WTC11 (cell line): ENCODE measurements at regions not wholly inside any gene's neighbourhood (a gene's known extent, or its start where the extent isn't known, plus 50 kb on each side); places are given as distances from the start of the nearest gene placed in this dataset.

Experiments used
- ATAC-seq: fragments of 200-7000 bp; cut with Tn5 transposase; 2 replicates; pipeline ENCODE4 v1.10.0; 2021; ENCODE audit warnings: mild to moderate bottlenecking, moderate library complexity
- CTCF ChIA-PET: fragments of 300-600 bp; sonication (Branson Sonifier 250); formaldehyde crosslinking; loops from one replicate; lab custom pipeline; 2021; ENCODE audit warnings: antibody characterized with exemption; lab: Charles Lee
- POLR2A ChIA-PET: fragments of 350-600 bp; sonication (Branson Sonifier 250); formaldehyde crosslinking; loops from one replicate; lab custom pipeline; 2021; ENCODE audit warnings: antibody characterized with exemption; lab: Charles Lee
- DNase-seq: peaks from one replicate; pipeline ENCODE4 v3.0.0; 2021; ENCODE audit warnings: low spot score
- H3K27ac Mint-ChIP-seq: 2 replicates; pipeline ENCODE4 v1.8.0; 2021; ENCODE audit warnings: mixed read lengths
- H3K27me3 Mint-ChIP-seq: 2 replicates; pipeline ENCODE4 v1.8.0; 2021; ENCODE audit warnings: low read depth, mild to moderate bottlenecking, moderate library complexity, mixed read lengths
- H3K36me3 Mint-ChIP-seq: 2 replicates; pipeline ENCODE4 v1.8.0; 2021; ENCODE audit warnings: mixed read lengths
- H3K4me1 Mint-ChIP-seq: 2 replicates; pipeline ENCODE4 v1.8.0; 2022; ENCODE audit warnings: mixed read lengths
- H3K4me3 Mint-ChIP-seq: 2 replicates; pipeline ENCODE4 v1.8.0; 2021; ENCODE audit warnings: mild to moderate bottlenecking, moderate library complexity, mixed read lengths
- H3K9me3 Mint-ChIP-seq: 2 replicates; pipeline ENCODE4 v1.8.0; 2021; ENCODE audit warnings: mixed read lengths
- AFF4 ChIP-seq: sonication (generic); formaldehyde crosslinking; IDR thresholded peaks from 2 replicates; pipeline ENCODE4 v1.8.1; 2023; ENCODE audit warnings: mild to moderate bottlenecking, missing genetic modification reagents, borderline replicate concordance
- AR ChIP-seq: fragments of 250-450 bp; sonication (Bioruptor Pico); IDR thresholded peaks from 2 replicates; pipeline ENCODE4 v1.9.0; 2021; ENCODE audit warnings: mild to moderate bottlenecking
- ARID4B ChIP-seq: sonication (generic); formaldehyde crosslinking; IDR thresholded peaks from 2 replicates; pipeline ENCODE4 v1.8.0; 2023; ENCODE audit warnings: missing genetic modification reagents, mild to moderate bottlenecking, borderline replicate concordance
- CBFB ChIP-seq: sonication (generic); formaldehyde crosslinking; IDR thresholded peaks from 2 replicates; pipeline ENCODE4 v1.8.1; 2022; ENCODE audit warnings: mild to moderate bottlenecking, low read depth, missing genetic modification reagents
- ETV6 ChIP-seq: sonication (generic); formaldehyde crosslinking; IDR thresholded peaks from 2 replicates; pipeline ENCODE4 v1.8.1; 2022; ENCODE audit warnings: mild to moderate bottlenecking, missing genetic modification reagents
- GRHL2 ChIP-seq: fragments of 250-450 bp; sonication (Bioruptor Pico); IDR thresholded peaks from 2 replicates; pipeline ENCODE4 v1.8.0; 2022; ENCODE audit warnings: mild to moderate bottlenecking, moderate library complexity; ENCODE audit not compliant: insufficient replicate concordance, severe bottlenecking
- HMGA2 ChIP-seq: fragments of 250-450 bp; sonication (Bioruptor Pico); IDR thresholded peaks from 2 replicates; pipeline ENCODE4 v1.4.0; 2021; ENCODE audit warnings: mild to moderate bottlenecking, moderate library complexity
- IRF1 ChIP-seq: sonication (generic); formaldehyde crosslinking; IDR thresholded peaks from 2 replicates; pipeline ENCODE4 v1.8.0; 2023; ENCODE audit warnings: missing genetic modification reagents
- NFE2L1 ChIP-seq: sonication (generic); formaldehyde crosslinking; IDR thresholded peaks from 2 replicates; pipeline ENCODE4 v1.8.1; 2023; ENCODE audit warnings: missing genetic modification reagents
- NR2C2 ChIP-seq: sonication (generic); formaldehyde crosslinking; IDR thresholded peaks from 2 replicates; pipeline ENCODE4 v1.8.0; 2022; ENCODE audit warnings: mild to moderate bottlenecking, missing genetic modification reagents
- PREB ChIP-seq: sonication (generic); formaldehyde crosslinking; IDR thresholded peaks from 2 replicates; pipeline ENCODE4 v1.8.1; 2022; ENCODE audit warnings: mild to moderate bottlenecking, missing genetic modification reagents, moderate library complexity, borderline replicate concordance
- PRRX2 ChIP-seq: fragments of 250-450 bp; sonication (Bioruptor Pico); IDR thresholded peaks from 2 replicates; pipeline ENCODE4 v1.8.0; 2021; ENCODE audit warnings: mild to moderate bottlenecking
- RELA ChIP-seq: sonication (generic); formaldehyde crosslinking; IDR thresholded peaks from 2 replicates; pipeline ENCODE4 v1.8.1; 2022; ENCODE audit warnings: missing genetic modification reagents, mild to moderate bottlenecking, borderline replicate concordance
- ZNF121 ChIP-seq: sonication (generic); formaldehyde crosslinking; IDR thresholded peaks from 2 replicates; pipeline ENCODE4 v1.8.0; 2023; ENCODE audit warnings: missing genetic modification reagents
- ZNF232 ChIP-seq: sonication (generic); formaldehyde crosslinking; IDR thresholded peaks from 2 replicates; pipeline ENCODE4 v1.8.0; 2022; ENCODE audit warnings: mild to moderate bottlenecking, missing genetic modification reagents
- ZNF317 ChIP-seq: sonication (generic); formaldehyde crosslinking; IDR thresholded peaks from 2 replicates; pipeline ENCODE4 v1.8.1; 2023; ENCODE audit warnings: low read depth, mild to moderate bottlenecking, moderate library complexity, missing genetic modification reagents, borderline replicate concordance
- ZNF396 ChIP-seq: fragments of 250-450 bp; sonication (Bioruptor Pico); IDR thresholded peaks from 2 replicates; pipeline ENCODE4 v1.8.0; 2021; ENCODE audit warnings: mild to moderate bottlenecking, moderate library complexity, borderline replicate concordance
- ZNF423 ChIP-seq: fragments of 250-450 bp; sonication (Bioruptor Pico); IDR thresholded peaks from 2 replicates; pipeline ENCODE4 v2.1.2; 2022; ENCODE audit warnings: mild to moderate bottlenecking, moderate library complexity
- ZNF671 ChIP-seq: fragments of 250-450 bp; sonication (Bioruptor Pico); IDR thresholded peaks from 2 replicates; pipeline ENCODE4 v1.8.0; 2021; ENCODE audit warnings: mild to moderate bottlenecking

GRCh38 chr3:25362118-25362517 is 65.9 kb upstream of the RARB start:
- Mint-ChIP-seq H3K4me3 (no peak overlapping the region), H3K36me3 (peaks cover 5% of the 10 kb centered on the region; the same call in 1 of the 2 replicates), H3K4me1 (no peaks in the 10 kb centered on the region), H3K27ac (no peak overlapping the region), H3K27me3 (no peaks in the 10 kb centered on the region), H3K9me3 (peaks cover 40% of the 10 kb centered on the region)
- ChIA-PET CTCF (interaction anchor here (0.6 to 1.2 kb wide), 2 partner anchors 10 to 21 kb away, joined by 3 read pairs; no protein-coding TSS in a partner anchor), POLR2A (no interaction called here)
- ATAC-seq = peak; percentile 53
- DNase-seq = peak; percentile 13
- TF ChIP-seq IRF1 (no peak), ARID4B (CRISPR knock-in tag) (no peak), AFF4 (CRISPR knock-in tag) (no peak), ETV6 (no peak), PREB (CRISPR knock-in tag) (no peak), NFE2L1 (CRISPR knock-in tag) (no peak), ZNF671 (no peak), GRHL2 (CRISPR knock-in tag) (no peak), ZNF423 (CRISPR knock-in tag) (no peak), CBFB (CRISPR knock-in tag) (no peak), RELA (CRISPR knock-in tag) (no peak), ZNF232 (no peak)
- TF ChIP-seq, all 79 proteins: peak for 0

GRCh38 chr3:25365636-25366035 is 62.4 kb upstream of the RARB start:
- H3K27ac Mint-ChIP-seq = no peak overlapping the region
- ATAC-seq (no peak), DNase-seq (no peak)
- ChIA-PET POLR2A (interaction anchor here (1.0 kb wide), 1 partner anchor 7 kb away, joined by 5 read pairs; no protein-coding TSS in a partner anchor), CTCF (no interaction called here)
- no peaks in the 10 kb centered on the region for H3K4me1 Mint-ChIP-seq
- H3K27me3 Mint-ChIP-seq = no peaks in the 10 kb centered on the region
- H3K4me3 Mint-ChIP-seq = no peak overlapping the region
- H3K36me3 Mint-ChIP-seq = no peaks in the 10 kb centered on the region
- TF ChIP-seq ZNF396 (CRISPR knock-in tag) = no peak
- no peak for TF ChIP-seq AR (CRISPR knock-in tag)
- no peak for TF ChIP-seq NR2C2
- TF ChIP-seq PRRX2 (CRISPR knock-in tag) = no peak
- no peak for TF ChIP-seq ZNF121 (CRISPR knock-in tag)
- no peak for TF ChIP-seq HMGA2 (CRISPR knock-in tag)
- no peak for TF ChIP-seq ZNF317
- peaks cover 19% of the 10 kb centered on the region for H3K9me3 Mint-ChIP-seq
